HG02571 (cell line): ENCODE measurements at regions not wholly inside any gene's neighbourhood (a gene's known extent, or its start where the extent isn't known, plus 50 kb on each side); places are given as distances from the start of the nearest gene placed in this dataset.

Experiments used
- ATAC-seq: cut with Tn5 transposase; IDR thresholded peaks from one replicate; pipeline ENCODE4 v1.9.1; 2021; ENCODE audit warnings: mild to moderate bottlenecking, moderate library complexity; ENCODE audit not compliant: unreplicated experiment

DNA sequence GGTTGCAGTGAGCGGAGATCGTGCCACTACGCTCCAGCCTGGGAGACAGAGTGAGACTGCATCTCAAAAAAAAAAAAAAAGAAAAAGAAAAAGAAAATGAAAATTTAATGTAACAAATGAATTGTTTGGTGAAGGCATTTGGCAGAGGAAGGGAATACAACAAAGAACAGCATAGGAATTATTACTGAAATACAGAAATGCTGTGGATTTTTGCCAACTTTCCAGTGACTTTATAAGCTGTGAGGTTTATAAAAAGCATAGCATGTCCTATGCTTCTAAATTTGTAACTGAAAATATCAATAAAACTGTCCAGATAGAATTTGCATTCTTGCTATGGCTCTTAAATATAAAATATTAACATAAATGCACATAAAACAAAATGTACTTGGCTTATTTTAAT, 112.9 kb upstream of the IRS2 start:
- ATAC-seq: no peak

DNA sequence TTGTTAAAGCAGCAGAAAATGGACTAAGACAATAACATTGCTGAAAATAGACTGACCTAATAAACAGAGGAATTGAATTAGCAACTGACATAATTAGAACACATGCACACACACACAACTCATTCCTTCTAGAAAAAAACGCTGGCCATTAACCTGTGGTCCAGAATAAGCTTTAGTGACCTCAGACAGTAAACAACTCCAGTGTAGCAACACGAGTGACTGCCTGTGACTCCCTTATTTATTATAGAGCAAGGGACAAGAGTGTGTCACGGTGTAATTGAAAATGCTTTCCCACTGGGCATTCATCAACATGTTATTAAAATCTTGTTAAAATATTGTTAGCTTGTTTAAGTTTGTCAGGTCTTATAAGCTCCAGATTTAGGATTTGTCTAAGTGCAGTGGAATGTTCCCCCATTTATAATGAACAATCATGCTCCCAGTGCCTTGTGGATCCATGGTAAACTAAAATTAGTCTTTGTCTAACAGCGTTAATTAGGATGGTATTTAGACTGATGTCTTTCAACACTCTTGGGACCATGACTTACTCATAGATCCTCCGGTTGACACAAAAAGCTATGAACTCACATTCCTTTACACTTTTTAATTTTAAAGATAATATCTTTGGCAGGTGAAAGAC, 111.7 kb upstream of the IRS2 start:
- ATAC-seq: no peak

DNA sequence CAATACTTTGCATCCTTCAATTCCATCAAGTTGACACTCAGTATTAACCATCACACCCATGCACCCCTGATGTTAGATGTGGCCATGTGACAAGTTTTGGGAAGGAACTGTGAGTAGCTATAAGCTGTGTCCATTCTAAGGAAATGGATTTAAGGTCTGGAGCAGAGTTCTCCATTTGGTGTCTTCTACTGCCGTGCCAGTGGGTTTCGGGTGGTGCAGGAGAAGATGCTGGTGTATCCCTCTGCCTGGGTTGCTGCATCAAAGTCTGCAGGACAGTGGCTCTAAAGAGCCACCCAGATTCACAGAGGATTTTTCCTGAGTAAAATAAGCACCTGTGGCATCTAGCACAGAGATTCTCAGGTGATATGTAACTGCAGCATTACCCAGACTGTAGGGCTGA, 105.7 kb upstream of the IRS2 start:
- no peak for ATAC-seq

DNA sequence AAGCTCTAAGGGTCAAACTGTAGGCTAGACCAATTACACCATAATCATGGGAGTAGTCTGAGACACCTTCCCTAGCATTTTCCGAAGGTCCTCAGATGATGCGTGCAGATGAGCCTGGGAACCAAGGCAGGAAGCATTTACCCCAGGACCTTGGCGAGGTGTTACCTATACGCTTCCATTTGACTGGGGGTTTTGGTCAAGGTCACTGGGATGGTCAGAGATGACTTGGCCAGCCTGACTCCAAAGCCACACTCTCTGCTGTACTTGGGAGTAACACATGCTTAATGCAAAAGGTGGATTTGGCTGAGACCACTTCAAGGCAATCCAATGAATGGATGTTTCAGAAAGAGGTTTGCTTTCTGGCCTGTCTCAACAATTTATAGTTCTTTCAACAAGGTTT, 98.9 kb upstream of the IRS2 start:
- no peak for ATAC-seq

DNA sequence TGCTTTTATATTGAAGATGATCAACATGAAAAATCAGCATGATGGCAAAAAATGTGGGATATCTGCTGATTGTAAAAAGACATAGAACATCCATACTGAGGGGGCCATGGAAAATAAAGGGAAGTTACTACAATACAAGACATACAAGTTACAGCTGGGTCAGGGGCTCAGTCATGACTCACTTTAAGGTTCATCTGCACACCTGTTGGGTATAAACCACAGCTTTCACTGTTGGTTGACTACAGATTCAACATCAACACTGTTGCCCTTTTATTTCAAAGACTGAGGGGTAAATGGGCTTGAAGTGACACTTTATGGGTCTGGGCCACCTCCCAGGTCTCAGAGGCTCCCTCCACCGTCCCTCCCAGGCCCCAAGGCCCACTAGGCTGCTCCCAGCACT, 98.1 kb upstream of the IRS2 start:
- no peak for ATAC-seq

DNA sequence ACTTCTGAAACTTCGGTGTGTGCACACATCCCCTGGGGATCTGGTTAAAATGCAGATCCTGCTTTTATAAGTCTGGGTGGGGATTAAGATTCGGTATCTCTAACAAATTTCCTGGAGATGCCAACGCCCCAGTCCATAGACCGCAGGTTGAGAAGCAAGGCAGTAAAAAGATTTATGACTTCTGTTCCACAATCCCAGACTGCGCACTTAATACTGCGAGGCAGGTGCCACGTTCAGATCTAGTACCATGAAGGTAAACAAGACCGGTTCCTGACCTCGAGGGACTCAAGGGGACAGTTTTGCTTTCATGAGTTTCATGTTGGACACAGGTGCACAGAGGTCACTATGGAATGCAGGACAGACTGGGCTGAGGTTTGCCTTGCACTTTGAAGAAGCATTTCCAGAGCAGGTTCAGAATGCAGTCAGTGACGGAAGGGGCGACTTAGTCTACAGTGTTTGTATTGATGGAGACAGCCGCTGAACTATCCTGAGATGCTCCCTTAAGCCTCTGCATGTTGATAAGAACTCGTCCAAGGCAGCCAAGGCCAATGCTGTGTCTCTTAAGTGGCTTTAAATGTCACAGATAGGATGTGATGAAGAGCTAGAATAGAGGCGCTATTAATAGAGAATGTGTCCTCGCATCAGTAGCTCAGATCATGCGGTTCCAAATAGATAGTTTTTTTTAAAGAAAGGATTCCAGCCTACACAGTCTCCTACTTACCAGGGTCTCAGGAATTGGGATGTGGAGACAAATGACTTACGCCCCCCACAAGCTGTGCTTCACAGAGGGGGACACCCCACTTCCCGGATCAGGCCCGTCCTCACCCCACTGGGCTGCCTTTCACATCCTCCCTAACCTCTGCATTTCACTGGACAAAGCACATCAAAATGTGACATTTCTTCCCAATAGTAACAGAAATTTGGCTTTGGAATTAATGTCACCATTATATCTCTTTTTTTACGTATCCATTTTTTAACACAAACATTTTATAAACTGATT, 97.1 kb upstream of the IRS2 start:
- no peak for ATAC-seq

DNA sequence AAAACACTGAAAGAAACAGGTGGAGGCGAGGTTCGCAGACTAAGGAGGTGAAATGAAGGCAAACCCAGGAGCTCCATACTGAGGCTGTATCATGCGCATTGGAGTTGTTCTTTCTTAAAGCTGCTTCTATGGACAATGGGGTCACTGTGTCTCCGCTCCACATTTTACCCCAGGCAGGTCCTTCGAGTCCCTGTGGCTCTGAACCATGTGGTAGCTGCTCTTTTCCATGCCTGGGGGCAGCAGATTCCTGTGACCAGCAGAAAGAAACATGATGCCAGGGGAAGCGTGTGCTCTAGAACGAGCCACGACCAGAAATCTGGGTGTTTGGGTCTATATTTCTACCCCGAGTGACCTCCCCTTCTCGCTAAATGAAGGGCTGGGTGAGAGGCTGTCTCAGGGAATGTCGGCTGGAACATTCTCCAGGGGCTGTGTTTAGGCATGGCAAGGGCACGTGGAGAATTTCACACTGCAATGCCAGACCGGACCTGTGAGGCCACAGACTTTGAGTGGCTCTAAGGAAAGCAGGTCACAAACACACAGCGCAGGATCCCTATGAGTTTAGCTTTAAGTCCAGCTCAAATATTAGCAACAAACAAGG, 95.7 kb upstream of the IRS2 start:
- ATAC-seq: no peak

DNA sequence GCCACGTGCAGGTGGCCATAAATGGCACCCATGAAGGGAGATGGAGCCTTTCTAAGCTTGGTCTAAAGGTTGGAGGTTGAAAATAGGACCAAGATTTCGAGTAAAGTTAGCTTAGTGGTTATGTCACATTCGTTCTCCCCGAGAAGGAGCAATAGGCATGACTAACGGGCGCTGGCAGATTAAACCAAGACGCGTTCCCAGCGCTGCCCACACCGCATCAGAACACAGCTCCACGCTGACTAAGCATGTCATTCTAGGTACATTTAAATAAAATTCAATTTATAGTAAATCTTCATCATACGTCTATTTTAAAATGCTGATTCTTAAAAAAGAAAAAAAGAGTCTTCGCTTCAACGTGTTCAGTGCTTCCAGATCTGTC, 95.0 kb upstream of the IRS2 start:
- ATAC-seq: no peak

DNA sequence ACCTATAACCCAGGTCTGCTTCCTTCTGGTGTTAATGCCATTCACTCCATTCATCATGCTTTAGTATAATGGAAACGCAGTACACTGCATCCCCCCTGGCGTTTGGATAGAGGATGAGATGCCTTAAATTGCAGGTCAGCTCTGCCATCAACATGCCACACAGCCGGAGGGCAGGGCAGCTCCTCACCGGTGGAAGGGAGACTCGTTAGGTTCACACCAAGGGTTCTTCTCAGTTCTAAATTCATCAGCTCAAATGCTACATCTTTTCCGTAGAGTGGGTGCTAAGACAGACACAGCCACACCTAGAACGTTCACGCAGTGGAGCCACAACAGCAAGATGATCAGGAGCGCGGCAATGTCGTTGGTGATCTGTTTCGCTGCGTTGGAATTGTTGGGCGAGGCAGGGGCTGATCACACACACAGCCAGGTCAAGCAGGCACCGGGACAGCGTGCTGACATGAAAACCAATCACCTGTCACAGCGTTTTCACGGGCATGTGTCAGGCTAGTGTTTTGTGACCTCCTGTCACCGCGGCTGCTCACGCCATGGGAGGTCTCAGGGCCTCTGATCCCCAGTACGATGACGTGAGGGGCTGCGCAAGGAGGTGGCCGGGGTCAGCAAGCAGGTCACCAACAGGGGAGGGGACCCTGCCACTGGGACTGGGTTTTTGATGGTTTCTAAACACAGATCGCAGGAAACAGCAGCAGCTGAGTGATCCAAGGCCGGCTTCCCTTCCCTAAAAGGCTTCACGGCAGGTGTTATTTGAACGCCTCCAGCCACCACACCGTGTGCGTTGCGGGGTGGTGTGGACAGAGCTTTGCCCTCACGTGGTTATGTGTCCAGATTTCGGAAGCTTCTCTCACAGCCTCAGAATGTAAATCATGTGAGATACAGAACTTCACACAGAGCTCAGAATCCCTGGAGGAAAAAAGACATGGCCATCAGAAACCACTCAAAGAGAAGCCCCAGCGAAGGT, 94.3 kb upstream of the IRS2 start:
- ATAC-seq: no peak

DNA sequence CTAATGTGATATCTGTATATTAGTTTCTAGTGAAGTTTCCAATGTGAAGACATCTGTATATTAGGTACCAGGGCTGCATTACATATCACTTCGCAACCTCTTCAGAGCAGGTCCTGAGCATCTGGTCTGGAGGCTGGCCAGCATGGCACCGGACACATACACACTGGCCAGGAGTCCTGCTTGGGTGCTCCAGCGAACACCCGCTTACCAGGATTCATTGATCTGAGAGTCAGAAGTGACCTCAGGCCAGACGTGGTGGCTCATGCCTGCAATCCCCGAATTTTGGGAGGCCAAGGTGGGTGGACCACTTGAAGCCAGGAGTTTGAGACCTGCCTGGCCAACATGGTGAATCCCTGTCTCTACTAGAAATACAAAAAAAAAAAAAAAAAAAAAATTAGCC, 93.0 kb upstream of the IRS2 start:
- ATAC-seq: no peak

DNA sequence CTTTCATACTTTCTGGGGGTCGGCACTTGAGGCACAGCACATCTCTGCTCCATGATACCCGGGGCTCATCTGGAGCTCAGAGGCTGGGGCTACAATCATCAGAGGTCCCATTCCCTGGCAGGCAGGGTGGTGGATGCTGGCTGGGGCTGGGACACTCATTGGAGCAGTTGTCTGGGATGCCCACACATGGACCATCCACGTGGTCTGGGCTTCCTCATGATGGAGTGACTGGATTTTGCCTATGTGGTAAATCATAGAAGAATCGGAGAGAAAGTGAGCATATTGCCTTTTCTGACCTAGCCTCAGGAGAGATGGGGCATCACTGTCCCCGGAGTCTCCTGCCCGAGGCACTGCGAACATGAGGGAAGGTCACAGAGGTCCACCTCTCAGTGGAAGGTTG, 91.4 kb upstream of the IRS2 start:
- no peak for ATAC-seq

DNA sequence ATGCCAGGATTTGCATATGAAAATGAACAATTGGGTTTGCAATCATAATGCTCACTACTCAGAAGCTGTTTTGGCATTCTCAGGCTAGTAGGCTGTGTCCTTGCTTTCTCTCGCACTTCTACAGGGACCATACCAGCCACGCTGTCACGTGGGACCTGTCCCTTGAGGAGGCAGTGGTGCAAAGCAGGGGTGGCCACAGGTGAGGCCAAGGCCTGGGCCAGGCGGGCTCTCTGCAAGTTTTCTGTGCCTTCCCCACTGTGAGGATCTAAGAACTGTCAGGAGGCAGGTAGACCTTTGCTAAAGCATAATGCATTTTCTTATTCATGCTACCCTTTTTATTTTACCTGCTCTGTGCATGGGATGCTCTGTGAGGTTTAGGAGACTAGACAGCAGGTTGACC, 89.4 kb upstream of the IRS2 start:
- ATAC-seq: no peak

DNA sequence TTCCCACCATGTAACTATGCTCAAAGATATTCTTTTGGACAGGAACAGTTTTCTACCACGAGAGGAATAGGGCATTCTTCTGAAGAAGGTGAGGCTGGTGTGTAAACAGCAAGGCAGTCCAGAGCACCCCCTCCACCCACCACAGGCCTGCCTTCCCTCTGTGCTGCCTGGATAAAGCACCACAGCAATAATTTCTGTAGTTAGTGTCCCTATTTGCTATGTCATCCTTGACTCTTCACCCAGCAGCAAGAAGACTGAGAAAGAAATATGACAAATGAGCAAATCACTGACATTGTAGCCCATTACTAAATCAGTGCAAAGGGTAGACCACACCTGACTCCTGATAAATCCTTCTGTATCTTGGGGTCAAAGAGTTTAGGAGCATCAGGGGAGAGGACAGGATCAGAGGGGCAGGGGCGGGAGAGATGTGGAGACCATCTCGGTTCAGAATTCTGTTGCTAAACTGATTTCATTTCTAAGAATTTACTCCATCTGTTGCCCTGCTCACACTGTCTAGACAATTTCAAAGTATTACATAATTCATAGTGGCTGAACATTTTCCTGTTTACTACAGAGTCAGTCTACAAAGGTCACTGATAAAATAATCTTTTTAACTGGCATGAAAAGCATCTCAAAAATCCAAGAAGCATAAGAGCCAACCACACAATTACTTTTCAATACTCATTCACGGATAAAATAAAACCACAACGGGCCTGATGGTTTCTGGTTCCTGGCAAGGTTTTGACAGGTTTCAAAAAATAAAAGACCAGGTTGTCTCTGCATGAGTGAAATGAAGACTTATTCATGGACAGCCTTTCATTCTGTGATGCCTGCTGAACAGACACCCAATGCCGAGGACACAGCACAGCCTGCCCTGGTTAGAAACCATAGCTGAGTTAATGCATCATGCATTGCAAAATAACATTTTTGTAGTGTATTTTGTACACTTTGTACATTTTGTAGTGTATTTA, 88.4 kb upstream of the IRS2 start:
- no peak for ATAC-seq

DNA sequence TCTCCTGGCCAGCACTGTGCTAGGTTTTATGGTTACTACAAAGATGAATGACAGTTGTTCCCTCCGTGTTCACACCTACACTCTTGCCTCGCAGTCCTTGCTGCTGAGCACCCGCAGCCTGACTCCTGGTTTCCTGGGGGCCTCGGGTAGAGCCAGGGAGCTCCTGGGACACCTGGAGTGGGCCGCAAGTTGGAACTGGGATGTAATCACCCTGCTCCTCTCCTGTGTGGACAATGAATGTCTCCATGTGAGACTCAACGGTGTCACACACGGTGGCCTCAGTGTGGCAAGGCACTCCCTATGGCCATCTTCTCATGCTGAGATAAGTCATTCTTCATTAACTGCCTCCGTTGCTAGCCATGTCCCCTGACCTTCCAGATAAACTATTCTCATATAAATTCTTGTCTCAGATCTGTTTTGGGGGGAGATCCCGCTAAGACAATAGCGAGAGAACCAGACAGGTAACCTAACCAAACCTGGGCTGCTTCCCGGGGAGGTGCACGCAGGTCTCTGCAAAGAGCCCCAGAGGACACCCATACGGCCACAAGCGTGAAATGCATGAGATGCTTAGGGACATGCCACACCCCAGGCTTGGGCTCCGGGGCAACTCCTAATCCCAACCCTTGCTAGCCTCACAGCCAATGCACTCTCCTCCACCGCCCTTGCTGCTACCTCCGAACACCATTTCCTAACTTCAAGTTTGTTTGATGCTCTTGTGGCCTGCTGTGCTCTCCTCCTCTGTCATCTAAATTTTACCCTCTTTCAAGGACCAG, 87.2 kb upstream of the IRS2 start:
- ATAC-seq: no peak

DNA sequence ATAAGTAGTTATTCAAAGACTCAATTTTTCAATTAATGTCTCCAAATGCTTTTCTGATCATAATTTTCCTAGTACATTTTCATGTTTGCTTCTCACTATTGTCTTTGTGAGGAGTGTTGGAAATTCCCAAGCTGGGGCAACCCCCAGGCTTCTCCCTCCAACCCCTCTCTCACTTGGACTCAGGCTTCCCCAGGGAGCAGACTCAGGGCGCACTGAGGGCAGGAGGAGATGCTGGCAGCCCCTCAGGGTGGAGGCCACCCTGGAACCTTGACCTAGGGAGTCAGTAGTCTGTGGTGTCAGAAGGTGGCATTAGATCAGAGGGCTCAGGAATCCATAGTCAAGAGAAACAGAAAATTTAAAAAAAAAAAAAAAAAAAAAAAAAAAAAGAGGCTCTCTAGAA, 86.5 kb upstream of the IRS2 start:
- ATAC-seq: no peak

DNA sequence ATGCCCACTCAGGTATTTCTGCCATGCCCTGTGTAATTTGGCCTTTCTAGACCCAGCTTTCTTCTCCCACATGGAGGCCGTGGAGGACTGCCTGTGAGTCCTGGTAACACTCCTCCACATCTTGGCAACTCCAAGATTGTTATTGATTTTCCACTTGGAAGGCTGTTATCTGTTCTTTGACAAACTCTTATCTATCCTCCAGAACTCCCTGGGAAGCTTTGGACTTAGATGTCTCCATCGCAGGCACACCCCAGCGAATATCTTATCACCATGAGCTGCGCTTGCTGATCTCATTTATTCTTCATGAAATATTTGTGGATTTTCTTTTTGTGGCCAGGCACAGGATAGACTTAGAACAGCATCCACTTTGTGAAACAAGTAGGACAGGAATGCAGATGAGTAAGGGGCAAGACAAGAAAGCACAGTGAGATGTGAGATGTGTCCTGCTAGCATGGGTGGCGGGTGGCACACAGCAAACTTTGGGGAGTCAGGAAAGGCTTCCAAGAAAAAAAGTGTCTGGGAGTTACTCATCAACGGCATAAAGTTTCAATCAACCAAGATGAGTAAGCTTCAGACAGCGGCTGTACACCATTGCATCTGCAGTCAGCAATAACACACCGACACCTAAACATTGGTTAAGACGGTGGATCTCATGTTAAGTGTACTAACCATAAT, 84.5 kb upstream of the IRS2 start:
- ATAC-seq: no peak

DNA sequence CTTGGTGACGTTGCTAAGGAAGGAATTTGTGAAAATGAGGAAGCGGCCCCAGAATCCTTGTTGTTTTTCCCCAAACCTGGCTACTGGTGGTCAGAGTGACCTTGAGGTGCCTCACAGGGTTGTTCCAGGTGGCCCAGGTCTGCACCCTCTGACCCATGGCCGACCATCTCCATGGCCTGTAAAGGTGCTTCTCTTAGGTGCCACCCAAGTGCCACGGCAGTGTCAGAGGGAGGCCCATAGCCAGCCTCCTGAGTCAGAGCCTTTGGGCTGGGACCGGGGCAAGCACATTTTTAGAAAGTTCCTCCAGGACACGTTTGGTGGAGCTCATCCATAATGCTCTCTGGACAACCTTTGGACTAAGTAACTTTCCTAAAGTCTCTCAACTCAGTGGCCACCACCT, 83.9 kb upstream of the IRS2 start:
- no peak for ATAC-seq
